Activated T-cell treated with anti-CD3 and anti-CD28 coated beads, Interleukin-2, amount 50 U/mL, for 1 hour (primary cell): ENCODE measurements at regions not wholly inside any gene's neighbourhood (a gene's known extent, or its start where the extent isn't known, plus 50 kb on each side); places are given as distances from the start of the nearest gene placed in this dataset.
A peak's percentile ranks its signal among the peaks of the same experiment; 100 is the strongest.
"Not testable (repeated sequence)": the region's sequence is repeated elsewhere in the genome, so short reads cannot be mapped to it uniquely, and the experiment has no call there.

ENCODE experiments used
- DNase-seq: peaks from one replicate; pipeline ENCODE4 v3.0.0-alpha.2; 2020

DNA sequence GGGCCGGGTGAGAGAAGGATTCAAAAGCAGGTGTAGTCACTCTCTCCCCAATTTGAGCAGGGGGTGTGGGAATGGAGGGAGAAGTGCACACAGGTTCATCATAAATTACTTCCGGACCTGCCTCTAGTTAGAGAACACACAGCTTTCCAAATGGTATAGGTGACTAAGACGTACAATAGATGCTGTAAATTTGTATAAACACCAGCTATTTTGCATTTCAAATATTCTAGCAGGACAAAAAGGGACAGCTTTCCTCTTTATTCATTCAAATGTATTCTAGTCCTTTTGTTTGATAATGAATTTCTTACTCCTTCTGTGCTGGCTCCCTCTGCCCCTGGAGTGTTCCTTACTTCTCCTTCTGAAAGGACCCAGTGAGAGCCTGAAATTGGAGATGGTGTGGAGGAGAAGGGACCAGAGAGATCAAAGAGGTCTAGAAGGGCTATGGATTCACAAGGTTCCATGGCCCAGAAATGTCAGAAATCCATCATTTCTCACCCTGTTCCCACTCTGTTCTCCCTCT is 53.2 kb upstream of the SH3BP4 start:
- no peak for DNase-seq

DNA sequence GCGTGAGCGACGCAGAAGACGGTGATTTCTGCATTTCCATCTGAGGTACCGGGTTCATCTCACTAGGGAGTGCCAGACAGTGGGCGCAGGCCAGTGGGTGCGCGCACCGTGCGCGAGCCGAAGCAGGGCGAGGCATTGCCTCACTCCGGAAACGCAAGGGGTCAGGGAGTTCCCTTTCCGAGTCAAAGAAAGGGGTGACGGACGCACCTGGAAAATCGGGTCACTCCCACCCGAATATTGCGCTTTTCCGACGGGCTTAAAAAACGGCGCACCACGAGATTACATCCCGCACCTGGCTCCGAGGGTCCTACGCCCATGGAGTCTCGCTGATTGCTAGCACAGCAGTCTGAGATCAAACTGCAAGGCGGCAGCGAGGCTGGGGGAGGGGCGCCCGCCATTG is 63.4 kb upstream of the SH3BP4 start:
- peak; percentile 18 for DNase-seq

DNA sequence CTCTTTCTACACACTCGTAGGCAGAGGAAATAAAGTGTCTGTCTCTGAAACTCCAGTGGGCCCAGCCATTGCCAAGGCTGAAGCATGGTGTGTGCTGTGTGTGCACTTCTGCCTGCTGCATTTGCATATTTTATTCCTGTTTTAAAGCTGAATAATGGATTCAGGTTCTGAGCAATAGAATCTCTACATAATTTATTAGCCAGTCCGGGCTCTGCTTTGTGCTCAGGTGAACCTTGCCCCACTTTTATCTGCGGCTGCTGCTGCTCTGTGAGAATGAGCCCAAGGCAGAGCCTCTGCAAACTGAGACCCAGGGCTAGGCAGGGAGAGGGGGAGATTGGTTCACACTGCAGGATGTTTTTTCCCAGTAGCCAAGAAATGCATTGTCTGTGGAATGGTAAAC is 64.6 kb upstream of the SH3BP4 start:
- no peak for DNase-seq

DNA sequence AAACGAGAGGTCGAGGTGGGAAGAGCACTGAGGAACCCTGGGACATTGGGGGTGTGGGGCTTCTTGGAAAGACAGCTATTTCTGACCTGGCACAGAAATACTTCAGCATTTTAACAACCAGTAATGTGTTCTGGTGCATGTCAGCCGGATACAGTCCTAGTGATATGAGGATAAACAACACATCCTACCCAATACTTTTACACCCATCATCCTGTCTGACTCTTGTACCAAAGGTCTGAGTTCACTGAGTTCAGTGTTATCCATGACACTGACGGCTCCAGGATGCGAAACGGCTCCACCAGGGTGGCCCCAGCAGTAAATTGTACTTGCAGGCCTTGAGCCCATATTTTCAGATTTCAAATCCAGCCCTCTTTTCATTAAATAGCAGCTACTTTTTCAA is 65.9 kb upstream of the SH3BP4 start:
- no peak for DNase-seq

DNA sequence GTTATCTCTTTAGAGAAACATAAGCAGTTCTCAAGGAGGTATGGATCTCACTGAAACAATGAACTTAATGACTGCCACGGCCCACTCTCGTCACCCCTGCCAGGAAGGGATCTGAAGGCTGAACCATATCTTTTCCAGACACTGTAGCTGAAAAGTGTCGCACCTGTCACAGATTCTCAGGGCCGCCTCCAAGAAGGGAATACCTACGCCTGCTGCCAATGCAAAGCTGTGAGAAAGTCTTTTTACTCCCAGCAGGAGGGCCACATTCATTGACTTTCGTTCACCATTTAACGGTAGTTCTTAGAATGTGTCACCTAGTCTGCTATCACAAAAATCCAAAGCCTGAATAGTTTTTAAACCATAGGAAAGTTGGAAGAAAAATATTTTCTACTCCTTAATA is 66.7 kb upstream of the SH3BP4 start:
- DNase-seq, result no peak

DNA sequence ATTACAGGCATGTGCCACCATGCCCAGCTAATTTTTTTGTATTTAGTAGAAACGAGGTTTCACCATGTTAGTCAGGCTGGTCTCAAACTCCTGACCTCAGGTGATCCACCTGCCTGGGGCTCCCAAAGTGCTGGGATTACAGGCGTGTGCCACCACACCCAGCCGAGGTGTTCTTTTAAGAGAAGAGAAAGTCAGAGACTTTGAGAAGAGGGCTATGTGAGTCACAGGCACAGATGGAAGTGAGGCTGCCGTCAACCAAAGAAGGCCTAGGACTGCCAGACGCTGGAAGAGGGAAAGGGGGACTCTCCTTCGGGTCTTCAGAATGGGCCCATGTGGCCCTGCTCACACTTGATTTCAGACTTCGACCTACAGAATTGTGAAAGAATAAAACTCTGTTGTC is 67.2 kb upstream of the SH3BP4 start:
- no peak for DNase-seq

DNA sequence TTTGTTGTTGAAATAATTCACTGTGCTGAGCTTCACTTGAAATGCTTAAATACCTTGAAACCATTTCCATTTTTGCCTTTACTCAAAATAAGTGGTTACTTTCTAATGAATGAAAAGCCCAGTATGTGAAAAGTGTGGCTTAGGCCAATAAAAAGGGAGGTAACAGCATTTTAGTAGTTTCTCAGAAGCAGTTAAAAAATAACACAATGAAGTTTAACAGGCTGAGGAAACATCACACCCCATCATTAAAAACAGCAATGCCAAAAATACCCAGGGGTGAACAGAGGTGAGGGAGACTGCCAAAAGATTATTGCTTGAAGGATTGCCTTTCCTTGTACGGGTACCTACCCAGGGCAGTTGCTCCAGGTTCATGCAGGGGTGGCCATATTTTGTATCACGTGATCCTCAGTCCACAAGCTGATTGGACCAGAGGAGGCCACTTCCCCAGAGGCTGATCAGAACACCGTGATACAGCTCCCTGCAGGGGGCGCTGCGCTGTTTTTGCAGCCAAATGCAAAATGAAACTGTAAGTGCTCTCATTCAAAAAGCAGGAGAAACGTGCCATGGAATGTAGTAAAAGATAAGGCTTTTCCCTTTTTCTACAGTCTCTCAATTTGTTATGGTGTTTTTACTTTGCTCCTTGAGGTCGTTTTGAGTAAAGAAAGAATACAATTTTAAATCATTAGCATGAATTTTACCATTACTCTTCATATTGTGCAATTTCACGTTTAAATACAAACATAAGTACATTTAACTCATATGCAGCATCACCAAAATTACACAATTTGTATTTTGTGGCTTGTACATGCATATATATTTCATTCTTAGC is 70.2 kb upstream of the SH3BP4 start:
- no peak for DNase-seq

DNA sequence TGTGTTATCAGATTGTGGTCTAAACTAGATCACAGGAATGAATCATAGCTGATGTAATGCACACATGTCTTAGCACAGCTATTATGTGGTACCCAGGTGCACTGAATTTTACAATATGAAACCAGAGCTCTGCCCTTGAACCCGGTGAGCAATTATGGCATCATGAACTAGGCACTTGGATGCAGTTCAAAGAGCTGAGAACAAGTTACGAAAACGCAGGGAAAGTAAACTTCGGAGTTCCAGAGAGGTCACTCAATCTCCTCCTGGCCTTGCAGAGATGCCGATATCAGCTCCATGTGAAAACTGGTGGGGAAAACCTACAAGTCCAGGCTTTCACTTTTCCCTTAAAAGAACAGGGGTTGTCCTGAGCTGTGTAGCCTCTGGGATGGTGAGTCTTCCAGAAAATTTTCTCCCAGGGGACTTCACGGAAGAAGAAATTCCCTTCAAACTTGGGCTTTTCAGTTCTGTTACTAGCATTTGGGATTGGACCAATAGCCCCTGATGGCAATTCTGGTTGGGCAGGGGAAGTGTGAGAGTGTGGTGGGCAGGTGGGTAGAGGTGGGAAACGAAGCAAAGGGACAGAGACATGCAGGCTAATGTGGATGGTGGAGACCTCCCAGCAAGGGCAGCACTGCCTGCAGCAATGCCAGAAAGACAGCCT is 71.1 kb upstream of the SH3BP4 start:
- no peak for DNase-seq

DNA sequence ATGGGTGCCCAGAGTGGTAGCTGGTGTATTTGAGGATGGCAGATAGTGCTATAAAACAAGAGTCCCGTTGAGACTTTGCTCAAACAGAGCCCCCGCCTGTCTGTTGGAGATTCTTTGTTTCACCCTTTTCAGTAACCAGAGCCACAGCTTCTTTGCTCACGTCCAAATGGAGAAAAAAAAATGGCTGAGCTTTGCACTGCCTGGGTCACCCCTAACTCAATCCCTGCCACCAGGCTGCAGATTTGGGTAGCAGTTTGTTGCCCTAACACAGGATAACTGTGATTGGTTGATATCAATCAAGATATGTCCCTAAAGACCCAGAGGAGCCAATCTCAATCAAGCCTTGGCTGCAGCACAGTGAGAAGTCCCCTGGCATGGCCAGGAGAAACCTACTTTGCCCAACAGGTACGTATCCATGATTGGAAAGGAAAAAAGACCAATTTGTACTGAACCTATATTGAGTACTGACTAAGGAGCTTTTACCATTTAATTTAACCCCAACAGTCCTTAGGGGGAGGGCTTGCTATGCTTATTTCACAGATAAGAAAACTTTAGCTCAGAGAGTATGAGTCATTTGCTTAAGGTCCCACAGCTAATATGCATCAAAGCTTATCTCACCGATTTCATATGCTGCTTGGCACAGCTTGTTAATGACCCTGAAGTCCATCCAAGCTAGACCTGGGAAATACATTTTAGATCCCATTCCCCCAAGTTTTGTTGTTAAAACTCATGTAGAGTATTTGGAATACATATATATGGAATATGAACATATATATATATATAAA is 72.0 kb upstream of the SH3BP4 start:
- no peak for DNase-seq

DNA sequence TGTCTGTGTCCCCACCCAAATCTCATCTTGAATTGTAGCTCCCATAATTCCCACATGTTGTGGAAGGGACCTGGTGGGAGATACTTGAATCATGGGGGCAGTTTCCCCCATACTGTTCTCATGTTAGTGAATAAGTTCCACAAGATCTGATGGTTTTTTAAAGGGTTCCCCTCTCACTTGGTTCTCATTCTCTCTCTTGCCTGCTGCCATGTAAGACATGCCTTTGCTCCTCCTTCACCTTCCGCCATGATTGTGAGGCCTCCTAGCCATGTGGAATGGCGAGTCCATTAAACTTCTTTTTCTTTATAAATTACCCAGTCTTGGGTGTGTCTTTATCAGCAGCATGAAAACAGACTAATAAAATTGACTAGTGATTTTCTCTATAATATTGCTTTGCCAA is 75.2 kb upstream of the SH3BP4 start:
- not testable (repeated sequence) for DNase-seq

DNA sequence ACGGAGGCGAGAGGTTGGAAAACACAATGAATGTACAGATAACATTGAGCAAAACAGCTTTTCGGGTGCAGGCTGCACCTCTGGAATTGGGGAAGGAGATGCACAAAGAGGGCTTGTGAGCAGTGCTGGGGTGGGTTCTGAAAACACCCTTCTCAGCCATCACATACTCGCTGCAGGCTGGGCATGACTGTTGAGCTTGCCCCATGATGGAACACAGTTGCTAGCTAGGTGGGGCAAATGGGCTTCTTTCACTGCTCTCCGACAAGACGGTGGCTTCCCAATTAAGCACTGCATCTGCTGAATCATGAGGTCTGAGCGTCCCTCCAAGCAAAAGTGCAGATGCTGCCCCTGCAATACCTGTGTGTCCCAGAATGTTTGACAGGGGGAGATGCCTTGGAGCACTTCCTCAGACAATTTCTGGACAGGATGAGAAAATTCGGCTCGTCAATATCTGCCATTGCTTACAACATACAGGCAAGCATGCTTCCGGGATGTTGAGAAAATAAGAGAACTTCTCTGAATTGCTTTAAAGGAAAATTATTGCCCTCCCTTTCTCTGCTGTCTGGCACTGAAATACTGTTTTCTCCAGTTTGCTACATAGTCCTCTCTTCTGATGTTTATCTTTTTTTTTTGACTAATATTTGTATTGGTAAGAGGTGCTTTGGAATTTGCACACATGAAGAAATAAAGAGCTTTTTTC is 77.3 kb upstream of the SH3BP4 start:
- DNase-seq, result no peak

DNA sequence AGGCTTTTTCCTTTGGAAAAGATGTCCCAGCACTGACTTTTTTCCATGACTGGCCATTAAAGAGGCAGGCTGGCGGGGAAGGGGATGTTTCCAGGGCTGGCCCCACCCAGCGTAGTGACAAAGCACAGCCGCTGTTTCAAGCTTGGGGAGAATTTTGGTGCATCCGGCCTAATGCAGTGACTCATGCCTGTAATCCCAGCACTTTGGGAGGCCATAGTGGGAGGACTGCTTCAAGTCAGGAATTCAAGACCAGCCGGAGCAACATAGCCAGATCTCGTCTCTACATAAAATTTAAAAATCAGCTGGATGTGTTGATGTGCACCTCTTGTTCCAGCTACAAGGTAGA is 78.0 kb upstream of the SH3BP4 start:
- DNase-seq, result no peak

DNA sequence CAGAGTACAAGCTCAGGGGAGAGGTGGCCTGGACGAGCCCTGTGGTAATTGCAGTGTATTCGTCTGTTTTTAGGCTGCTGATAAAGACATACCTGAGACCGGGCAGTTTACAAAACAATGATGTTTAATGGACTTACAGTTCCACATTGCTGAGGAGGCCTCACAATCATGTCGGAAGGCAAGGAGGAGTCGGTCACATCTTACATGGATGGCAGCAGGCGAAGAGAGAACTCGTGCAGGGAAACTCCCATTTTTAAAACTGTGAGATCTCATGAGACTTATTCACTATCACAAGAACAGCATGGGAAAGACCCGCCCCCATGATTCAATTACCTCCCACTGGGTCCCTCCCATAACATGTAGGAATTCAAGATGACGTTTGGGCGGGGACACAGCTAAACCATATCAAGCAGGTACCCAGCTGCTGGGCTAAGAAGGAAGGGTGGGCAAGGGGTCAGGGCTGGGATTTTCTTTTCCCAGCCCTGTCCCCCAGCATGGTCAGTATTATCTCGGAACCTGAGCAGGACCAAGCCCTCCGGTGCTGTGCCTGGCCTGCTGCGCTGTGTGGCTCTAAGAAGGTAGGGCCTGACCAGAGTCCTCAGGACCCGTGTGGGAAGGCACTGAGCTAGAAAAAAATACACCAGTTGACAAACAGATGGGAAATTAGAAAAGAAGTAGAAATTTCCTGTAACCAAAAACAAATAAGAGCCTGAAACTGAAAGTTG is 78.6 kb upstream of the SH3BP4 start:
- DNase-seq, result no peak

DNA sequence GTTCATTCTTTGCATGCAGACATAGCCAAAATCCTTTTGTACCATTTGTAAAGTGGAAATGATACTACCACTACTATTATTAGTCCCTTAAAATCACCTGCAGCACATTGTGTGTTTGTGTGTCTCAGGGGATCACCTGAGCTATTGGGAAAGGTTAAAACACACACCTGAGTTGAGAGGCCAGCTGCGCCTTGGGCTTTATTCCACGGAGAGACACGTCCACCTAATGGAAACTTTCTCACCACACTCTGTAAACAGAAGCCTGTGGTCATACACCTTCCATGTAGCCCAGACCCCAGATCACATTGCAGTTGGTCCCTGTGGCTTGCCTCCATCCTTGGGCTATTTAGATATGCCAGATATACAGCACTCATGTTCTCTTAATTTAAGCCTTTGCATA is 81.8 kb upstream of the SH3BP4 start:
- no peak for DNase-seq

DNA sequence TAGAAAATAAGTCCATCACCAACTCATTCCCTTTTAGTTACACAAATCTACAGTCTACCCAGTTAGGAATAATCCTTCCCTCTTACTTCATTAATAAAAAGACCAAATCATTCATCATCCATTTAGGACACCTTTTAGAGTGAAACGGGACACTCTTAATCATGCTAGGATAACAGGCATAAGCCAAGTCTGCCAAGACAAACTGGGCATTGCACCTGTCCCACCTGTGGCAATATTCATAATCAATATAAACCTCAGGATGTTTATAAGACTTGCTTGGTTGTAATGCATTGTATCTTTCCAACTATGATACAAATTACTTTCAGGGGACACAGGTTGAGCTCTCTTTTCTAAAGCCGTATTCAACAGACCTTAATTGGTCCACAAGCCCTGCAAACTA is 82.7 kb upstream of the SH3BP4 start:
- DNase-seq, result no peak

DNA sequence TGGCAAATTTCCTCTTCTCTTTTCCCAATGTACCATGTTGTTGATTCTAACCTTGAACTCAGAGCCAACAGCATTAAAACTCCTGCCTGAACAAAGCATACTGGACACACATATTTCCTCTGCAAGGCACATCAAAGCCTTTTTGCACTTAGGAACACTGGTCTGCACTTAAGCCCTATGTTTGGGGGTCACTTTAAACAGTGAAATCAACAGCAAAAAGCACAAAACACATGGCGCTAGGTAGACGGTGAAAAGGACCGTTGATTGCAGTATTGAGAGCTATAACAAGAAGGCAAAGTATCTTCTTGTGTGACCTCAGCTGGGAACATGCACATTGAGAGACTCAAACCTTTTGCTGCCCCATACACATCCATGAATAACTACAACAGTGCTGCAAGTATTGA is 83.9 kb upstream of the SH3BP4 start:
- no peak for DNase-seq

DNA sequence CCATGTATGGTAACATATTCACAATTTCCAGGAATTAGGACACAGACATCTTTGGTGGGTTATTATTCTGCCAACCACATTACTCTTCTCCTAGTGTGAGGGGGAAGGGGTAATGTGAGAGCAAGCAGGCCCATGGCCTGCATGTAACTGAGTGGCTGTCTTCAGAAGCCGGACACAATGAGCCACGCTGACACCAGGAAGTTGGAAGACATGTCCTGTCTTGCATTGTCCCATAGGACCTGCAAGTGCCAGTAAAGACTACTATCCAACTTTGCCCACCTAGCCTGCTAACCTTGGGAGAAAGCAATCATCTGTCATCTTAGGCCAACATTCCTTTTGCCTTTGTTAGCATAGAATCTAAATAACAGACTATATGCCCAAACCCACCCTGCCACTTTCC is 86.2 kb upstream of the SH3BP4 start:
- no peak for DNase-seq

DNA sequence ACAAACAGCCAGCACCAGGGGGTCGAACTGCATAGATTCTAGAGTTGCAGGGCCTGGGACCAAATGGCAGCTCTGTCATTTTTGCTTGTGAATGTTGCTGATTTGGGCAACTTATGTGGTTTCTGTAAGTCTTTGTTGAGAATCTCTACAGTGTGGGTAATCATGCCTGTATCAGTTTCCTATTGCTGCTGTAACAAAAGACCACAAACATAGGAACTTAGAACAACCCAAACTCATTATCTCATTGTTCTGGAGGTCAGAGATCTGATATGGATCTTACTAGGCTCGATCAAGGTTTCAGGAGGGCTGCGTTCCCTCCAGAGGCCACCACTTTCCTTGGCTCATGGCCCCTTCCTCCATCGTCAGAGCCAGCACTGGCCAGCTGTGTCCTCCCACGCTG is 86.8 kb upstream of the SH3BP4 start:
- DNase-seq, result no peak

DNA sequence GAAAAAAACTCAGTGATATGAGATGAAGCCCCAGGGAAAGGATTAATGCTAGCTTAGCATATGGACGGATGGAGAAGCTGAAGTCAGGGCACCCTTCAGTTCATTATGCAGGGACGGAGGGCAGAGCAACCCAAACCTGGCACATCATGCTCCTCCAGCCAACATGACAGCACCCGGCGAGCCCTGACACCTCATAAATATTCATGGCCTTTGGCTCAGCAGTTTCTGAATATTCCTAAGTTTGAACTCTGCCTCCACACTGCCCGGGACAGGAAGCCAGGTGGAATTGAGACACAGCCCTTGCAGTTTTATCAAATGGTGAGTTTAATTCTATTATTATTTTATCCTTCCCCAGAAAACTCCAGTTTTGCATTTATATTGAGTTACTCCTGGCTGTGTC is 87.3 kb upstream of the SH3BP4 start:
- DNase-seq, result no peak

DNA sequence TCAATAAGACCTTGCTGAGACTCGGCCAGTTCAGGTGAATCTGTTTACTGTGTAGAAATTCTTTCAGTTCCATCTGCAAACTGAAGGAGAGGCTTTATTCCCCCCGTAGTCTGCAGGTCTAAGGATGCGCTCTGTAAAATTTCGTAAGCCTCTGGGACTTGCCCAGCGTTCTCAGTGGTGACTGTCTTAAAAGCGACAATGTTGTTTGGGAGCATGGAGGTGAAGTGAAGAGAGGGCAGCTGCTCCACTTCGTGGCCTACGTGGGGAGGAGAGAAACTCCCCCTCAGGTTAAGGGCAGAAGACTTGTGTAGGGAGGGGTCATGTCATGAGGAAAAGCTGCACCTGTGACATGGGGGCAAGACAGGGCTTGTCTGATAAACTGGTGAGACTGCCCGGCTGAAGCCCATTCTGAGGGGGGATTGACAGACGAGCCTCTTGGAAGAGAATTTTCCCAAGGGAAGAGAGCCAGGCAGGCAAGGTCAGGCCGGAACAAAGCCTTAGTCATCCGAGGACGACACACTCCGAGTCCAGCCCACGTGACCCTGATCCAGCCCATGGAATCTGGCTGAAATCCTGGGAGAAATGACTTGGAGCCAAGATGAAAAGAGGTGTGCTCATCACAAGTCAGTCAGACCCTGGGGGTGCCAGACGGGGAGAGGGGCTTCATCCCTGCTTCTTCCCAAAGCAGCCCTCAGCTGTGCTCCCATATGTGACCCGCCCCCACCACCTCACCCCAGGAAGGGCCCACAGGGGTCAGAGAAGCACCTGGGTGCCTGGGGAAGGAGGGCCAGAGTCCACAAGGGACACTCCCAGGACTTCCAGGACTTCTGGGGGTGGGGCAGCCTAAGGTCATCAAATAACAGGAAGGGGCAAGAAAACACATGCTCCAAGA is 88.5 kb upstream of the SH3BP4 start:
- no peak for DNase-seq
